CD4-positive, alpha-beta memory T cell (primary cell): ENCODE measurements at regions not wholly inside any gene's neighbourhood (a gene's known extent, or its start where the extent isn't known, plus 50 kb on each side); places are given as distances from the start of the nearest gene placed in this dataset.

Source experiments
- CTCF ChIA-PET: fragments of 350-600 bp; sonication (Branson Sonifier 250); formaldehyde crosslinking; loops from one replicate; lab custom pipeline; 2021; ENCODE audit warnings: inconsistent platforms; ENCODE audit not compliant: partially characterized antibody; lab: Charles Lee
- POLR2A ChIA-PET: fragments of 350-600 bp; sonication (Branson Sonifier 250); formaldehyde crosslinking; loops from one replicate; lab custom pipeline; 2021; ENCODE audit not compliant: partially characterized antibody; lab: Charles Lee
- DNase-seq, 5 donors: peaks; one replicate each; pipeline versions ENCODE4 v3.0.0 to v3.0.0-alpha.2; 2020 to 2022; ENCODE audit warnings: mixed read lengths in 1 of 5
- H3K27ac ChIP-seq: one replicate; pipeline ENCODE4 v1.7.0; 2013; ENCODE audit warnings: low read depth, low read length
- H3K27me3 ChIP-seq: 2 replicates; pipeline ENCODE4 v1.7.0; 2013; ENCODE audit warnings: mild to moderate bottlenecking, low read length, moderate library complexity; ENCODE audit not compliant: insufficient read depth
- H3K36me3 ChIP-seq: 2 replicates; pipeline ENCODE4 v1.7.0; 2013; ENCODE audit warnings: mild to moderate bottlenecking, low read length, moderate library complexity; ENCODE audit not compliant: insufficient read depth
- H3K4me1 ChIP-seq: 2 replicates; pipeline ENCODE4 v1.7.0; 2013; ENCODE audit warnings: mild to moderate bottlenecking, low read length, moderate library complexity; ENCODE audit not compliant: insufficient read depth
- H3K4me3 ChIP-seq, 2 donors: one replicate each; pipeline ENCODE4 v1.7.0; 2013; ENCODE audit warnings: low read length in 2 of 2, mild to moderate bottlenecking in 1 of 2
- H3K9me3 ChIP-seq, 2 donors: one replicate each; pipeline ENCODE4 v1.7.0; 2013; ENCODE audit warnings: low read length in 2 of 2, control low read depth in 1 of 2; ENCODE audit not compliant: control insufficient read depth in 1 of 2
- H3K27ac Mint-ChIP-seq, 7 donors: one replicate each; pipeline ENCODE4 v1.8.0; 2020 to 2021; ENCODE audit warnings: mixed read lengths in 7 of 7, mild to moderate bottlenecking in 6 of 7, inconsistent platforms in 3 of 7, moderate library complexity in 3 of 7
- H3K27me3 Mint-ChIP-seq, 2 donors: one replicate each; pipeline ENCODE4 v1.8.0; 2020 to 2021; ENCODE audit warnings: mixed read lengths in 2 of 2
- H3K36me3 Mint-ChIP-seq, 2 donors: one replicate each; pipeline ENCODE4 v1.8.0; 2020 to 2021; ENCODE audit warnings: mixed read lengths in 2 of 2, inconsistent platforms in 1 of 2, mild to moderate bottlenecking in 1 of 2
- H3K4me1 Mint-ChIP-seq, 4 donors: one replicate each; pipeline ENCODE4 v1.8.0; 2020 to 2021; ENCODE audit warnings: mixed read lengths in 4 of 4, mild to moderate bottlenecking in 1 of 4
- H3K4me3 Mint-ChIP-seq, 8 donors: one replicate each; pipeline ENCODE4 v1.8.0; 2020 to 2021; ENCODE audit warnings: mixed read lengths in 8 of 8, mild to moderate bottlenecking in 7 of 8, moderate library complexity in 6 of 8, inconsistent platforms in 3 of 8
- H3K9me3 Mint-ChIP-seq, 8 donors: one replicate each; pipeline ENCODE4 v1.8.0; 2020 to 2021; ENCODE audit warnings: mixed read lengths in 8 of 8, mild to moderate bottlenecking in 5 of 8, inconsistent platforms in 3 of 8, moderate library complexity in 1 of 8
- intact Hi-C: fragments of 100-400 bp; cut with micrococcal nuclease; formaldehyde crosslinking; loops from one replicate; pipeline ENCODE4 v1.15.1; 2023

- Histone ChIP-seq H3K4me1 (no peaks in the 10 kb centered on the region), H3K9me3 (peaks cover 0 to 4% of the 10 kb centered on the region in 2 donors), H3K36me3 (no peaks in the 10 kb centered on the region), H3K27me3 (no peaks in the 10 kb centered on the region), H3K4me3 (no peak overlapping the region), H3K27ac (no peak overlapping the region)
- Mint-ChIP-seq H3K27me3 (no peaks in the 10 kb centered on the region), H3K9me3 (peaks cover 1 to 16% (median 11%) of the 10 kb centered on the region in 8 donors), H3K4me3 (no peak overlapping the region), H3K36me3 (no peaks in the 10 kb centered on the region), H3K27ac (no peak overlapping the region), H3K4me1 (no peaks in the 10 kb centered on the region)
- POLR2A ChIA-PET = no interaction called here
- CTCF ChIA-PET = no interaction called here
- DNase-seq = no peak
- intact Hi-C loops = no loop called here
These were observed 315.2 kb downstream of the PCDH10 start for GRCh38 chr4:133464311-133464710.

DNA sequence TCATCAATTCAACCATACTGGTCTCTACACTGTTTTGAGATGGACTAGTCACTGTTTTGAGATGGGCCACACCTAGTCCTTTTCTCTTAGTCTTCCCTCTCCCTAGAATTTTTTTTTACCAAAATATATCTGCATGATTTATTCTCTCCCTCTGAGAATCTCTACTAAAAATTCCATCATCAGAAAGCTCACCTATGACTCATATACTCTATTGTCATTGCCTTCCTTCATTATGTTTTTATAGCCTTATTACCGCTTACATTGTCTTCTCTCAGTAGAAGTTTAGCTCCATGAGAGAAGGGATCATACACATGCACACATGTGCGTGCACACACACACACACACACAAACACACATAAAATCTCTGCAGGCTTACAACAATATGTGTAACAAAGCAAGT, 303.6 kb downstream of the PCDH10 start:
- POLR2A ChIA-PET = no interaction called here
- peaks cover 0 to 12% (median 5%) of the 10 kb centered on the region in 8 donors for H3K9me3 Mint-ChIP-seq
- no peaks in the 10 kb centered on the region for H3K27me3 ChIP-seq
- no peaks in the 10 kb centered on the region for H3K9me3 ChIP-seq
- no peaks in the 10 kb centered on the region for H3K4me1 ChIP-seq
- H3K27me3 Mint-ChIP-seq = no peaks in the 10 kb centered on the region
- no peaks in the 10 kb centered on the region for H3K36me3 Mint-ChIP-seq
- no peak for DNase-seq
- CTCF ChIA-PET = no interaction called here
- no peak overlapping the region for H3K27ac ChIP-seq
- H3K4me3 Mint-ChIP-seq = no peak overlapping the region
- intact Hi-C loops = no loop called here
- no peak overlapping the region for H3K4me3 ChIP-seq
- H3K4me1 Mint-ChIP-seq = no peaks in the 10 kb centered on the region
- H3K36me3 ChIP-seq = no peaks in the 10 kb centered on the region
- no peak overlapping the region for H3K27ac Mint-ChIP-seq

- no peaks in the 10 kb centered on the region for H3K4me1 ChIP-seq
- H3K36me3 ChIP-seq = no peaks in the 10 kb centered on the region
- Mint-ChIP-seq H3K9me3 (peaks cover 0 to 23% (median 4%) of the 10 kb centered on the region in 8 donors), H3K4me1 (no peaks in the 10 kb centered on the region), H3K36me3 (no peaks in the 10 kb centered on the region), H3K27ac (no peak overlapping the region), H3K27me3 (no peaks in the 10 kb centered on the region), H3K4me3 (no peak overlapping the region)
- ChIA-PET POLR2A (no interaction called here), CTCF (no interaction called here)
- DNase-seq = no peak
- H3K4me3 ChIP-seq = no peak overlapping the region
- H3K27me3 ChIP-seq = no peaks in the 10 kb centered on the region
- no peak overlapping the region for H3K27ac ChIP-seq
- intact Hi-C loops = no loop called here
- H3K9me3 ChIP-seq = no peaks in the 10 kb centered on the region
These were observed 301.7 kb downstream of the PCDH10 start for GRCh38 chr4:133450813-133451212.

- no peaks in the 10 kb centered on the region for H3K27me3 ChIP-seq
- peaks cover 0 to 11% (median 4%) of the 10 kb centered on the region in 8 donors for H3K9me3 Mint-ChIP-seq
- H3K27me3 Mint-ChIP-seq = no peaks in the 10 kb centered on the region
- no peak overlapping the region for H3K27ac ChIP-seq
- no peak for DNase-seq
- H3K9me3 ChIP-seq = no peaks in the 10 kb centered on the region
- no peak overlapping the region for H3K4me3 Mint-ChIP-seq
- intact Hi-C loops = no loop called here
- no peaks in the 10 kb centered on the region for H3K36me3 ChIP-seq
- H3K4me1 Mint-ChIP-seq = no peaks in the 10 kb centered on the region
- POLR2A ChIA-PET = no interaction called here
- H3K36me3 Mint-ChIP-seq = no peaks in the 10 kb centered on the region
- no peaks in the 10 kb centered on the region for H3K4me1 ChIP-seq
- H3K4me3 ChIP-seq = no peak overlapping the region
- no peak overlapping the region for H3K27ac Mint-ChIP-seq
- CTCF ChIA-PET = no interaction called here
These were observed 291.3 kb downstream of the PCDH10 start for GRCh38 chr4:133440404-133440803.

GRCh38 chr4:133439830-133440229, 290.7 kb downstream of the PCDH10 start:
- no peaks in the 10 kb centered on the region for H3K27me3 Mint-ChIP-seq
- Histone ChIP-seq H3K27ac (no peak overlapping the region), H3K9me3 (no peaks in the 10 kb centered on the region), H3K36me3 (no peaks in the 10 kb centered on the region), H3K4me3 (no peak overlapping the region), H3K4me1 (no peaks in the 10 kb centered on the region), H3K27me3 (no peaks in the 10 kb centered on the region)
- ChIA-PET POLR2A (no interaction called here), CTCF (no interaction called here)
- H3K4me3 Mint-ChIP-seq = no peak overlapping the region
- intact Hi-C loops = no loop called here
- H3K27ac Mint-ChIP-seq = no peak overlapping the region
- peaks cover 0 to 11% (median 4%) of the 10 kb centered on the region in 8 donors for H3K9me3 Mint-ChIP-seq
- H3K4me1 Mint-ChIP-seq = no peaks in the 10 kb centered on the region
- H3K36me3 Mint-ChIP-seq = no peaks in the 10 kb centered on the region
- DNase-seq = no peak

- H3K27ac ChIP-seq = no peak overlapping the region
- H3K4me3 ChIP-seq = no peak overlapping the region
- H3K9me3 ChIP-seq = no peaks in the 10 kb centered on the region
- no peaks in the 10 kb centered on the region for H3K4me1 ChIP-seq
- H3K27me3 ChIP-seq = no peaks in the 10 kb centered on the region
- peaks cover 0 to 16% (median 4%) of the 10 kb centered on the region in 8 donors for H3K9me3 Mint-ChIP-seq
- H3K27me3 Mint-ChIP-seq = no peaks in the 10 kb centered on the region
- intact Hi-C loops = no loop called here
- no peaks in the 10 kb centered on the region for H3K36me3 Mint-ChIP-seq
- CTCF ChIA-PET = no interaction called here
- H3K36me3 ChIP-seq = no peaks in the 10 kb centered on the region
- no peak overlapping the region for H3K27ac Mint-ChIP-seq
- POLR2A ChIA-PET = no interaction called here
- no peaks in the 10 kb centered on the region for H3K4me1 Mint-ChIP-seq
- DNase-seq = no peak
- H3K4me3 Mint-ChIP-seq = no peak overlapping the region
These were observed 275.5 kb downstream of the PCDH10 start for GRCh38 chr4:133424605-133425004.

- Histone ChIP-seq H3K4me1 (no peaks in the 10 kb centered on the region), H3K9me3 (no peaks in the 10 kb centered on the region), H3K4me3 (no peak overlapping the region), H3K36me3 (no peaks in the 10 kb centered on the region), H3K27ac (no peak overlapping the region), H3K27me3 (no peaks in the 10 kb centered on the region)
- DNase-seq = no peak
- CTCF ChIA-PET = no interaction called here
- Mint-ChIP-seq H3K27me3 (no peaks in the 10 kb centered on the region), H3K9me3 (peaks cover 0 to 16% (median 5%) of the 10 kb centered on the region in 8 donors), H3K36me3 (no peaks in the 10 kb centered on the region), H3K4me1 (no peaks in the 10 kb centered on the region), H3K4me3 (no peak overlapping the region), H3K27ac (no peak overlapping the region)
- POLR2A ChIA-PET = no interaction called here
- intact Hi-C loops = no loop called here
These were observed 254.8 kb downstream of the PCDH10 start for GRCh38 chr4:133403913-133404312.

DNA sequence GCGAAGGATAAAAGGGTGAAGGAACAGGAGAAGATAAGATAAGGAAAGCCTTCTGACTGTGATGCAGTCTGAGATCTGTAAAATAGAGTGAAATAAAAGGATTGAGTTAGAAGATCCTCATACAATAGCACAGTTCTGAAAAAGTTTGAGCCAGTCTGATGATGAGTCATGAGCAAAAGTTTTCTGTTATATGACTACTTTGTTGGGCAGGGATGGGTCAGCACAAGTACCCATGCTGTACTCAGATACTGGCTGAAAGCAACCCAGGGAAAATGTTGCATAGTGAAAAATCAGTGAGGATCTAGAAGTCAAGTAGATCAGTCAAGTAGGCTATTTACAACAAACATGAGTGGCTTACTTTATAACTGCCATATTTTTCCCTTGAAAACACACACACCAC, 253.5 kb downstream of the PCDH10 start:
- Mint-ChIP-seq H3K27me3 (no peaks in the 10 kb centered on the region), H3K9me3 (peaks cover 0 to 19% (median 7%) of the 10 kb centered on the region in 8 donors), H3K27ac (no peak overlapping the region), H3K36me3 (no peaks in the 10 kb centered on the region), H3K4me3 (no peak overlapping the region), H3K4me1 (no peaks in the 10 kb centered on the region)
- no peak for DNase-seq
- no peak overlapping the region for H3K4me3 ChIP-seq
- ChIA-PET POLR2A (no interaction called here), CTCF (no interaction called here)
- no peak overlapping the region for H3K27ac ChIP-seq
- H3K9me3 ChIP-seq = no peaks in the 10 kb centered on the region
- no peaks in the 10 kb centered on the region for H3K27me3 ChIP-seq
- intact Hi-C loops = no loop called here
- H3K4me1 ChIP-seq = no peaks in the 10 kb centered on the region
- no peaks in the 10 kb centered on the region for H3K36me3 ChIP-seq
